ENCODE measurements at regions not wholly inside any gene's neighbourhood (a gene's known extent, or its start where the extent isn't known, plus 50 kb on each side); places are given as distances from the start of the nearest gene placed in this dataset.

- TF ChIP-seq CTCF (IDR thresholded peaks at IDR 0.05) (no peak), POLR2AphosphoS5 (IDR thresholded peaks at IDR 0.05) (no peak), POLR2A (IDR thresholded peaks at IDR 0.05) (no peak), EP300 (IDR thresholded peaks at IDR 0.05) (no peak)
Measured at GRCh38 chr11:32032052-32032451, 58.8 kb upstream of the RCN1 start.
